ENCODE measurements at regions not wholly inside any gene's neighbourhood (a gene's known extent, or its start where the extent isn't known, plus 50 kb on each side); places are given as distances from the start of the nearest gene placed in this dataset.

DNA sequence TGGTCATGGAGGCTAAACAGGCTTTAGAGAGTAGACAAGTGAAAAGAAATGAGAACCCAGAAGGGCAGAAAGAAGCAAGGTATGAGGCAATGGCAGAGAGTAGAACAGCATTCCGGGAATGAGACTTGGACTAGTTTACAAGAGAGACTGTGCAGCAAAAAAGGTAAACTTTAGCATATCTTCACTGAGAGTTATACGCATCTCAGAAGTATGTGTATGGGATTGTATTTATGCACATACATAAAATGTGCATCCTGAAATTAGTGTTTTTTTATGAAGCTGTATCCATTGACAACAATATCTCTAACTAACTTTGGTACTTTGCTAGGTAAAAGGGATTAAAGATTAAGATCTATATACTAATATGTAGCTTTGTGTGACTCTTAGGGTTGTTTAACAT lies 753.6 kb downstream of the BCKDHB start:
- TF ChIP-seq POLR2A (IDR thresholded peaks at IDR 0.05): no peak
- TF ChIP-seq, protein P1, sequence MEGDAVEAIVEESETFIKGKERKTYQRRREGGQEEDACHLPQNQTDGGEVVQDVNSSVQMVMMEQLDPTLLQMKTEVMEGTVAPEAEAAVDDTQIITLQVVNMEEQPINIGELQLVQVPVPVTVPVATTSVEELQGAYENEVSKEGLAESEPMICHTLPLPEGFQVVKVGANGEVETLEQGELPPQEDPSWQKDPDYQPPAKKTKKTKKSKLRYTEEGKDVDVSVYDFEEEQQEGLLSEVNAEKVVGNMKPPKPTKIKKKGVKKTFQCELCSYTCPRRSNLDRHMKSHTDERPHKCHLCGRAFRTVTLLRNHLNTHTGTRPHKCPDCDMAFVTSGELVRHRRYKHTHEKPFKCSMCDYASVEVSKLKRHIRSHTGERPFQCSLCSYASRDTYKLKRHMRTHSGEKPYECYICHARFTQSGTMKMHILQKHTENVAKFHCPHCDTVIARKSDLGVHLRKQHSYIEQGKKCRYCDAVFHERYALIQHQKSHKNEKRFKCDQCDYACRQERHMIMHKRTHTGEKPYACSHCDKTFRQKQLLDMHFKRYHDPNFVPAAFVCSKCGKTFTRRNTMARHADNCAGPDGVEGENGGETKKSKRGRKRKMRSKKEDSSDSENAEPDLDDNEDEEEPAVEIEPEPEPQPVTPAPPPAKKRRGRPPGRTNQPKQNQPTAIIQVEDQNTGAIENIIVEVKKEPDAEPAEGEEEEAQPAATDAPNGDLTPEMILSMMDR (IDR thresholded peaks at IDR 0.05): no peak

All from lower leg skin (tissue), 3 donors.